ENCODE measurements at regions not wholly inside any gene's neighbourhood (a gene's known extent, or its start where the extent isn't known, plus 50 kb on each side); places are given as distances from the start of the nearest gene placed in this dataset.

GRCh38 chr6:108734271-108734922, 113.8 kb upstream of the ARMC2 start:
- TF ChIP-seq, protein P1, sequence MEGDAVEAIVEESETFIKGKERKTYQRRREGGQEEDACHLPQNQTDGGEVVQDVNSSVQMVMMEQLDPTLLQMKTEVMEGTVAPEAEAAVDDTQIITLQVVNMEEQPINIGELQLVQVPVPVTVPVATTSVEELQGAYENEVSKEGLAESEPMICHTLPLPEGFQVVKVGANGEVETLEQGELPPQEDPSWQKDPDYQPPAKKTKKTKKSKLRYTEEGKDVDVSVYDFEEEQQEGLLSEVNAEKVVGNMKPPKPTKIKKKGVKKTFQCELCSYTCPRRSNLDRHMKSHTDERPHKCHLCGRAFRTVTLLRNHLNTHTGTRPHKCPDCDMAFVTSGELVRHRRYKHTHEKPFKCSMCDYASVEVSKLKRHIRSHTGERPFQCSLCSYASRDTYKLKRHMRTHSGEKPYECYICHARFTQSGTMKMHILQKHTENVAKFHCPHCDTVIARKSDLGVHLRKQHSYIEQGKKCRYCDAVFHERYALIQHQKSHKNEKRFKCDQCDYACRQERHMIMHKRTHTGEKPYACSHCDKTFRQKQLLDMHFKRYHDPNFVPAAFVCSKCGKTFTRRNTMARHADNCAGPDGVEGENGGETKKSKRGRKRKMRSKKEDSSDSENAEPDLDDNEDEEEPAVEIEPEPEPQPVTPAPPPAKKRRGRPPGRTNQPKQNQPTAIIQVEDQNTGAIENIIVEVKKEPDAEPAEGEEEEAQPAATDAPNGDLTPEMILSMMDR (IDR thresholded peaks at IDR 0.05; ENCODE audit: borderline replicate concordance, insufficient read depth, low read depth, low read length) = no peak
- no peak overlapping the region for H3K4me3 ChIP-seq (ENCODE audit: low read depth, low read length)

DNA sequence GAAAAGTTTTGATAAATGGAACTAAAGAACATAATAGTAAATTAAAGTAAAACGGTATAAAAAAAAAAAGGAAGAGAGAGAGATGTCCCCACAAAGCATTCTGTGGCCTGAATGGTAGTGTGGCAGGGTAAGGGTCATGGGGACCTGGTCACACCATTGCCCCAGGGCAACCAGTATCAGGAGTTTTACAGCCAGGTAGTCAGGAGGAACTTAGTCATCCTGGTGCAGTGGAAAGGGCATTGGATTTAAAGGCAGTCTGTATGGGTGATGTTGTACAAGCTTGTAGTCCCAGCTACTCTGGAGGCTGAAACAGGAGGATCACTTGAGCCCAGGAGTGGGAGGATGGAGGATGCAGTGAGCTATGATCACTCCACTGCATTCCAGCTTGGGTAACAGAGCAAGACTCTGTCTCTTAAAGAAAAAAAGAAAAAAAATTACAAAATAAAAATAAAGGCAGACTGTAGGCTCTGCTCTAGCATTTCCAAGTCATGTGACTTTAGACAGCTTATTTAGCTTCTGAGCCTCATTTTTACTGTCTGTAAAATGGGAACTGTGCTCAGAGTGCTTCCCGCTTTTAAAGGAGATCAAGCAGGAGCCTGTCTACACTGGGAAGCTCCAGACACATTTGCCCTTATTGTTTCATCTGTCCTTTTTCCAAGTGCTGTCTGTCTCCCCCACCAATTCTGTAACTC, 112.8 kb upstream of the ARMC2 start:
- TF ChIP-seq, protein P1 (IDR thresholded peaks at IDR 0.05; ENCODE audit: borderline replicate concordance, insufficient read depth, low read depth, low read length) = no peak
- H3K4me3 ChIP-seq (ENCODE audit: low read depth, low read length) = no peak overlapping the region

- TF ChIP-seq, protein P1 (IDR thresholded peaks at IDR 0.05; ENCODE audit: borderline replicate concordance, insufficient read depth, low read depth, low read length) = no peak
- H3K4me3 ChIP-seq (ENCODE audit: low read depth, low read length) = no peak overlapping the region
Observed at GRCh38 chr6:108736002-108736361, 112.2 kb upstream of the ARMC2 start.

GRCh38 chr6:108736832-108737231, 111.4 kb upstream of the ARMC2 start:
- TF ChIP-seq, protein P1 (IDR thresholded peaks at IDR 0.05; ENCODE audit: borderline replicate concordance, insufficient read depth, low read depth, low read length) = no peak
- no peak overlapping the region for H3K4me3 ChIP-seq (ENCODE audit: low read depth, low read length)

- no peak overlapping the region for H3K4me3 ChIP-seq (ENCODE audit: low read depth, low read length)
Observed at GRCh38 chr6:108737594-108738546, 110.4 kb upstream of the ARMC2 start.

DNA sequence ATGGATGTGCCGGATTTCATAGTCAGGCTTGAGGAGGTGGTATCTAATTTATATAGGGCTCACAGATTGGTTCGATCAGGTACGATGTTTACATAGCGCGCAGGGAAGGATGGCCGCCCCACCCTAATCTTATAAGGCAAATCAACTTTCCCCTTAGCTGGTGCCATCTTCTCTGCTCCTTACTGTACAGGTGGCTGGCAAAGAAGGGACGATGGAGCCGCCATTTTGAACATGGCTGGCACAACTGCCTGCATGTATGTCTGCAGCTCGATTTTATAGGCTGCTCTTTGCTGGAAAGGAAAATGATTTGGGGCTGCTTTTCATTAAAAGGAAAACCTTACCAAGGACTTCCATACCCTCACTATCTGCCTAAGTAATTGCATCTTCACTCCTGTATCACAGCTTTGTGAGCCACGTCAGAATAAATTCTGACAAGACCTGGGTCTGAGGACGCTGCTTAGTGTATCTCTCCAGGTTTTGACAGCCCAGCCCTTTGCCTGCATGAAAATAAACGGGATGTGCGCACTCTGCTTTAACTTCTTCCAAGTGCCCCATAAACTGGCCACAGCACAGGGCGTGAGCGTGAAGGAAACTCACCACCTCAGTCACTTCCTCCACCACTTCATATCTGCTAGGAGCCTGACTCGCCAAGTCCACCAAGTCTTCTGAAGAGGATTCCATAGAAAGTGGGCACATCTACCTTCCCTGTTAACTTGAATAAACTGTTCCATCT, 109.4 kb upstream of the ARMC2 start:
- no peak overlapping the region for H3K4me3 ChIP-seq (ENCODE audit: low read depth, low read length)

More at GRCh38 chr6:108737594-108738546, 110.4 kb upstream of the ARMC2 start:
- TF ChIP-seq, protein P1 (IDR thresholded peaks at IDR 0.05; ENCODE audit: borderline replicate concordance, insufficient read depth, low read depth, low read length) = no peak

More for the DNA sequence above, 109.4 kb upstream of the ARMC2 start:
- TF ChIP-seq, protein P1 (IDR thresholded peaks at IDR 0.05; ENCODE audit: borderline replicate concordance, insufficient read depth, low read depth, low read length) = no peak
